Gastrocnemius medialis (tissue), 4 donors: ENCODE measurements at regions not wholly inside any gene's neighbourhood (a gene's known extent, or its start where the extent isn't known, plus 50 kb on each side); places are given as distances from the start of the nearest gene placed in this dataset.

Experiments used
- POLR2A ChIP-seq, 2 donors: fragments of 450-650 bp; IDR thresholded peaks; one replicate each; pipeline ENCODE4 v1.6.1; 2017; ENCODE audit warnings: antibody characterized with exemption in 2 of 2, mild to moderate bottlenecking in 2 of 2, moderate library complexity in 2 of 2
- TF ChIP-seq, protein P1 (sequence below), 5 experiments: fragments of 450-650 bp in 3 of 5; fragments of 200-600 bp in 2 of 5; sonication (generic) in 2 of 5; IDR thresholded peaks in 4 of 5; conservative IDR thresholded peaks in 1 of 5; 1 replicate in 4 of 5; 2 replicates in 1 of 5; pipeline ENCODE4 v1.5.1; 2016 to 2019; ENCODE audit warnings: antibody characterized with exemption in 5 of 5, mild to moderate bottlenecking in 3 of 5, moderate library complexity in 3 of 5

DNA sequence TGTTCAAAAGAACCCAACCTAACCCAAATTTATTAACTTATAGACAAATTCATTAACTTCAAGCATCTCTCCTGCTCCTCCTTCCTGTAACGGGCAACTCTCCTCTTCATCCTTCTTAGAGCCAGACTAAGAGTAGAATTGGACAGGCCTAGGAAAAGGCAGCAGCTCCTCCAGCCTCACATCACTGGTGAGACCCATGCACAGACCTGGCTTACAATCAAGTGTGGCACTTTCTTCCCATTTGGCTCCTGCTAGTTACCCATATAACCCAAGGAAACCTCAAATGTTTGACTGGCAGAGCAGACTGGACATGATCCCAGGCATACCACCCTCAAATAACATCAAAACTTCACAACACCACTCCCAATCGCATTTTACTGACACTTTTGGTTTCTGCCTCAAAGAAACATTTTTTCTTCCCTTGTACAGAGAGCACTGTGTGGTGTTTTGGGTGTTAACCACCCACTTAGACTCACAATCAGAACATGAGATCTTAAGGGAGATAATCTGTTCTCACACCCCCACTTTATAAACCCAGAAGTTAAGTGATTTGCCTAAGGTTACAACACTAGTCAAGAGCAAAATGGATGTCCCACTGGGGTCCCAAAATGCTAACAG, 101.4 kb downstream of the SIPA1L2 start:
- TF ChIP-seq POLR2A (IDR thresholded peaks at IDR 0.05): no peak
- TF ChIP-seq, protein P1, sequence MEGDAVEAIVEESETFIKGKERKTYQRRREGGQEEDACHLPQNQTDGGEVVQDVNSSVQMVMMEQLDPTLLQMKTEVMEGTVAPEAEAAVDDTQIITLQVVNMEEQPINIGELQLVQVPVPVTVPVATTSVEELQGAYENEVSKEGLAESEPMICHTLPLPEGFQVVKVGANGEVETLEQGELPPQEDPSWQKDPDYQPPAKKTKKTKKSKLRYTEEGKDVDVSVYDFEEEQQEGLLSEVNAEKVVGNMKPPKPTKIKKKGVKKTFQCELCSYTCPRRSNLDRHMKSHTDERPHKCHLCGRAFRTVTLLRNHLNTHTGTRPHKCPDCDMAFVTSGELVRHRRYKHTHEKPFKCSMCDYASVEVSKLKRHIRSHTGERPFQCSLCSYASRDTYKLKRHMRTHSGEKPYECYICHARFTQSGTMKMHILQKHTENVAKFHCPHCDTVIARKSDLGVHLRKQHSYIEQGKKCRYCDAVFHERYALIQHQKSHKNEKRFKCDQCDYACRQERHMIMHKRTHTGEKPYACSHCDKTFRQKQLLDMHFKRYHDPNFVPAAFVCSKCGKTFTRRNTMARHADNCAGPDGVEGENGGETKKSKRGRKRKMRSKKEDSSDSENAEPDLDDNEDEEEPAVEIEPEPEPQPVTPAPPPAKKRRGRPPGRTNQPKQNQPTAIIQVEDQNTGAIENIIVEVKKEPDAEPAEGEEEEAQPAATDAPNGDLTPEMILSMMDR (IDR thresholded peaks at IDR 0.05 in 4 of 5, conservative IDR thresholded peaks at IDR 0.05 in 1 of 5): no peak
